HG03175 (cell line): ENCODE measurements at regions not wholly inside any gene's neighbourhood (a gene's known extent, or its start where the extent isn't known, plus 50 kb on each side); places are given as distances from the start of the nearest gene placed in this dataset.

Source experiments
- ATAC-seq: cut with Tn5 transposase; IDR thresholded peaks from one replicate; pipeline ENCODE4 v1.9.1; 2021; ENCODE audit warnings: mild to moderate bottlenecking, moderate library complexity; ENCODE audit not compliant: unreplicated experiment

DNA sequence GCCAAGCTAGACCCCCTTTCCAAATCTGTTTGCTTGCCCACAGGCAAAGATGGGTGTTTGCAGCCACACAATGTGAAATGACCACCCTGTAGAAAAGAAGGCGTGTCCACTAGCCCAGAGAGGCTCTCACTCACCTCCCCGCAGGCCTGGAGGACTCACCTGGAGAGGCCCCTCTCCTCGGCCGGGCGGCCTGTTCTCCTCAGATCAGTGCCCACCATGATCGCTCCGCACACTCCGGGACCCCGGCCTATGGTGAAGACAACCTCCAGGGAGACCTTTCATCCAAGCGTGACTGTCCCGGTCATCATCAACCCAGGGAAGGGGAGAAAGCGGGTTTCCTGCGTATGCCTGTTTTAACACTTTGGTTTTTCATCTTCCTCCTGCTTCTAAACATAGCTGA is 328.7 kb upstream of the SALL3 start:
- ATAC-seq = no peak

DNA sequence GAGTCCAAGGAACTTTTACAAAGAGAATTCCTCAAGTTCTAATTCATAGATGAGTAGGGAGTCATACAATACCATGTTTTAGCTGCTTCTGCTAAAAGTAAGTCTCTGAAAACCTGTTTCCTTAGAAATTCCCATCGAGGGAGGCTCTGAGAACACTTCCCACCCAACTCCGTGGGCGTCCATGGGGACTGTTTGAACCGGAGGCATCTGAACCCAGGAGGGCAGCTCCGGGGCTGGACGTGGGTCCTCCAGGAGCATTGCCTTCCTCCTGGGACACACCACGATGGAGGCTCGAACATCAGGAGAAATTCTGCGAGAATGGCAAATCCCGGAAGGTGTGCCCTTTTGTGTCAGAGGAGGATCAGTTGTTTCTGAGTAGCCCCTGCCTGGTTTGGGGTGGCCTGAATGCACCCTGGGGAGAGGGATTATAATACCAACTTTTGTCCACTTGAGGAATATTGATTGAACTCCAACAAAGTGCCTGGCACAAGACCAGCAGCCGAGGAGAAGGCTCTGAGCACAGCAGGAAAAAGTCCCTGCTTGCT is 327.5 kb upstream of the SALL3 start:
- no peak for ATAC-seq

DNA sequence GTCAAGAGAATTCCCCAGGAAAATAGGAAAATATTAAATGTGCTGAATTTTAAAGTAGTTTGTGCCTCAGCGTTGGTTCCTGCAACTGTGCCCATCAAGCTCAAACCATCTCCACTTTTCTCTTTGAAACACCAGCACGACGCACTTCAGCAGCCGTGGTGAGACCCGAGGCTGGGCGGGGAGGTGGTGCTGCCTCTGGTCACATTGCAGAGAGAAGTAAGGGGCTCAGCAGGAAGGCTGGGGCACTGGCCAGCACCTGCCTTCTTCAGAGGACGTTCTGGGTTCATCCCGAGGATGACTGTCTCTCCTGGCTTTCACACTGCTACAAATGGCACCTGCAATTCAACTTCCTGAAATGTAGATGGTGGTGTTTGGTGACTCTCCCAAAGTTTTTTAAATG is 323.7 kb upstream of the SALL3 start:
- ATAC-seq = no peak

DNA sequence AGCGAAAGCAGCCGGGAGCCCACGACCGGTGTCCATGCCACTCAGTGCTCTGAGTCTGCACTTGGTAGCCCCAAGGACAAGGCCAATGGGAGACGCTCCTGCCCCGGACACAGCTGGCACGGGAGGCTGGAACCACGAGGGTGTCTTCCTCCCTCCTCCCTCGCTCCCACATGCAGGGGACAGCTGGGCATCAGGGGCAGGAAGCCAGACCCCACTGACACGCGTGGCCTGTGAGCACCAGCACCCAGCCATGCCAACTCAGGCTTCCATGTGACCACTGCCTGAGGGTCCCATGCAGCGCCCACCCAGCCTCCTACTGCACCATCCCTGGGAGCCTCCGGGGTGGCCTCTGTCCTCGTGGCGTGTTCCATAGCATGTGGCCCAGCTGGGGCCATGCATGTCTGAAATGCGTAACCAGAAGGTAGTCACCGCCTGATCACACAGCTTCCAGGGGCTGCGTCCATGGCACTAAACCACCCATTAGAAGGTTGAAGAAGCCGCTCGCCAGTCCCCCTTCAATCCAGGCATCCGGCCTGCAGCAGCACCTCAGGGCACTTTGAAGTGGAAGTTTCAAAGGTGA is 323.2 kb upstream of the SALL3 start:
- ATAC-seq = no peak

DNA sequence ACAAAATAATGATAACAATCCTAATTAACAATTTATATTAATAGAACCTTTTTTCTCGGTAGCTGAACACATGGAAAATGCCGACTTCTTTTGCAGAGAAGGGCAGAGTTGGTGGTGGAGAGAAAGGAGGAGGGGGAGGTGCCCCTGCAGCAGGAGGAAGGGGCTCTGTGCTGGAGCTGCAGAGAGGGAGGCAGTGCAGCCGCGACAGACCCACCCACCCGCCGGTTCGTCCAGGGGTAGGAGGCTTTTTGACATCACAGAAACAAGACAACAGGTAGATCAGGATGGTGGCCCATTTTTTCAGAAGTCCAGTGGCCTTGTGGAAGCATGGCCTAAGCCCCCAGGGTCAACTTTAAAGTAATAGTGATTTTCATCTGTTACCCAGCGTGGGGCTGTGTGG is 321.1 kb upstream of the SALL3 start:
- no peak for ATAC-seq

DNA sequence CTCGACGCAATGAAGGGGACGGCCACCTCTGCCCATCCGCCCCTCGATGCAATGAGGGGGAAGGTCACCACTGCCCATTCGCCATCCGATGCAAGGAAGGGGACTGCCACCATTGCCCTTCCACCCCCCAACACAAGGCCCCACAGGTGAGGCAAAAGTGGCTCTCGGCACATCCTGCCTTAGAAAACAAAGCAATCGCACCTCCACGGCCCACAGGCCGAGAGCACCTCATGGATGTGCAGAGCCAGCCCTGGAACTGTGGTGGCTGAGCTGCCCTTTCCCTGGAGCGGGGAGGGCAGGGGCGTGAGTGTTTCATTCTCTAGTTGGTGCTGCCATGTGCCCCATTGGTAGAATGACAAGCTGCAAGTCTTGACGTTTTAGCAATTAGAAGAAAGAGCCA is 320.6 kb upstream of the SALL3 start:
- ATAC-seq = no peak

DNA sequence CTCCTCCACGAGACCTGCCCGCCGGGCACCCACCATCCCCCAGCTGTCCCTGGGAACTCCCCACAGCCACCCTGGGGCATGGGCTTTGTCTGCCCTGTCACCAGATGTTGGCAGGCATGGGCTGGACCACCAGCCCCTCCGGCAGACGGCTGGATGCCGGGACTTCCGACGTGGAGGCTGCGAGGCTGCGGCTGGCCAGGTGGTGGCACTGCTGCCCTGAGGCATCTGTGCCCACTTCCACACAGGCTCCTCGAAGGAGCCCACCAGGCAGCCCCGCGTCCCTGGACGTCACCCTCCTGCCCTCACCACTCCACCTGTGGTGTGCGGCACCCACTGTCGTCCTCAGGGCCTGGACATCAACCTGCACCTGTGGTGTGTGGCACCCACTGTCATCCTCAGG is 319.9 kb upstream of the SALL3 start:
- ATAC-seq = no peak

DNA sequence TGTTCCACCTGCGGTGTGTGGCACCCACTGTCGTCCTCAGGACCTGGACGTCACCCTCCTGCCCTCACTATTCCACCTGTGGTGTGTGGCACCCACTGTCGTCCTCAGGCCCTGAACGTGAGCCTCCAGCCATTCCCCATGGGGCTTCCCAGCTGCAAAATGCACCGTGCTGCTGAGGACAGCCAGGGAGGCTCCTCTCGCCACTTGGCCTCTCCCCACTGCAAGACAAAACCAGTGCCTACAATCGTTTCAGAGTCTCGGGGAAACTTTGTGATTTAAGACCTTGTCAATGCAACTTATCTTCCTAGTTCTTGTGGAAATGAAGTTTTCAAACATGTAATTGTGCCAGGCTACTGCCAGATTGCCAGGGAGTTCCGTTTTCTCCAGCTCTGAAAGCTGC is 319.3 kb upstream of the SALL3 start:
- no peak for ATAC-seq

DNA sequence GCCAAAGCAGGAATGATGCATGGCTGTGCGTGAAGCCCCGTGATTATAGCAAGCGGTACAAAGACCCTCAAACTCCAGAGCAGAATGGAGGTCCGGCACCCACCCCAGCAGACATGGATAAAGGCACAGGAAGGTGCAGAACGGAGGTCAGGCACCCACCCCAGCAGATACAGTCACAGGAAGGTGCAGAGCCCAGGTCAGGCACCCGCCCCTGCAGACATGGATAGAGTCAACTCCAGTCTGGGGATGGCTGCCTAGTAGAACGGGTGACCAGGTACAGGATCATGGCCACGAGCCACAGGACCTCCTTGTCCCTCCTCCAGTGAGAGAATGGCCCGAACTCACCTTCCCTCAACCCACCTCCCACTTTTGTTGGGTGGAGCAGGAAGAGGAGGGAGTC is 318.3 kb upstream of the SALL3 start:
- ATAC-seq = no peak

DNA sequence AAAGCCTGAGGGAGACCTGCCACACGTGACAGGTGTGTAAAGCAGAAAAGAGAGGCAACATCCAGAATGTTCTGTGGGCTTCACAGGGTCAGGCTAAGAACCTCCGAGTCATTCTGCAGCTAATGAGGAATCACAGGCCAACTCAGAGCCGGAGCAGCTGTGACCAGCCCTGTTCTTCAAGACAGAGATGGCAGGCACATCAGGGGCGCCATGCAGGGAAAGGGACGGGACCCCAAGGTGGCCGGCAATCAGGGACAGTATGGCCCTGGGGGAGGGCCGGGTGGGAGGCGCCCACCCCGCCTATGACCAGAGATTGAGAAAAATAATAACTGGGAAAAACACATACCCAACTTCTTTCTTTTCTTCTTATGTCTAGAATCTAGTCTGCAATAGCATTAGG is 316.7 kb upstream of the SALL3 start:
- ATAC-seq = no peak

DNA sequence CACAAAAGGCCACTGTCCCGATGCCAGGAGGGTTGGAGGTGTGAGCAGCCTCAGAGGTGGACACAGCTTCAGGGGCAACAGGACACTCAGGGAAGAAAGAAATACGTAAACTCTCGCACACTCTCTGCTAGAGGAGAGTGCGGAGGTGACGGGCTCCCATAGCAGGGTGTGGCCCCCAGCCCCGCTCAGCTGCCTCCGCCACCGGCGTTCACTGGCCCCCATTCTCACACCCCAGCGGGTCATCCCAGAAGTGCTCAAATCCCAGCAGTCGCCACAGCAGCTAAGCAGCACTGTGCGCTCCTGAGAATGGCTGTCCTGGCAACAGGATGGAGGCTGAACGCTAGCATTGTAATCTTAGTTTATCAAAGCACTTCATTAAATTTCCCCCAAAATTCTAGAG is 315.6 kb upstream of the SALL3 start:
- no peak for ATAC-seq

DNA sequence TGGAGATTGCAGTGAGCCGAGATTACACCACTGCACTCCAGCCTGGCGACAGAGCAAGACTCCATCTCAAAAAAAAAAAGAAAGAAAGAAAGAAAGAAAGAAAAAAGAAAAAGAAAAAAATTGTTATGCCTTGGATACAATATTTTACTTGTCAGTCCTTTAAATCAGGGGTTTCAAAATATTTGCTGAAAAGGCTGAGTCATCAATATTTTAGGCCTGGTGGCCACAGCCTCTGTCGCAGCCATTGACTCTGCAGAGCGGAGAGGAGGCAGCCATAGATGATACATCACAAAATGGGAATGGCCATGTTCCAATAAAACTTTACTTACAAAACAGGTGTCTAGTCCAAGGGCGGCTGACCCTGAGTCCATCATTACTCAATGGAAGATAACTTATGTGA is 314.8 kb upstream of the SALL3 start:
- ATAC-seq = no peak

DNA sequence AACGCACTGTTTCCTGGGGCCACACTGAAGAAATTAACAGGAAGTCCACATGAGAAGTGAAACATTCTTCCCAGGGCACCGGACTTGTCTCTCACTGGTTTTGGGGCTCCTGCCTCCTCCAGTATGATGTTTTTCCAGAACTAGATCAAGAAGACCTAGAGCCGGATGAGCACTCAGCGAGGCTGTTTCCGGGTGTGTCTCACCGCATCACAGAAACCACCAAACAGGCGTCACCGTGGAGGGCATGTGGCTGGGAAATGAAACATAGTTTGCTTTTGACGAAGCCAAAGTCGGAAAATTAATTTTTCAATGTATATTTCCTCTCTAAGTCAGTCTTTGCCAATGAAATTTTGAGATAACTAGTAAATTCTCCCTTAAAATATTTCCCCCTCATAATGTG is 314.0 kb upstream of the SALL3 start:
- ATAC-seq = no peak

DNA sequence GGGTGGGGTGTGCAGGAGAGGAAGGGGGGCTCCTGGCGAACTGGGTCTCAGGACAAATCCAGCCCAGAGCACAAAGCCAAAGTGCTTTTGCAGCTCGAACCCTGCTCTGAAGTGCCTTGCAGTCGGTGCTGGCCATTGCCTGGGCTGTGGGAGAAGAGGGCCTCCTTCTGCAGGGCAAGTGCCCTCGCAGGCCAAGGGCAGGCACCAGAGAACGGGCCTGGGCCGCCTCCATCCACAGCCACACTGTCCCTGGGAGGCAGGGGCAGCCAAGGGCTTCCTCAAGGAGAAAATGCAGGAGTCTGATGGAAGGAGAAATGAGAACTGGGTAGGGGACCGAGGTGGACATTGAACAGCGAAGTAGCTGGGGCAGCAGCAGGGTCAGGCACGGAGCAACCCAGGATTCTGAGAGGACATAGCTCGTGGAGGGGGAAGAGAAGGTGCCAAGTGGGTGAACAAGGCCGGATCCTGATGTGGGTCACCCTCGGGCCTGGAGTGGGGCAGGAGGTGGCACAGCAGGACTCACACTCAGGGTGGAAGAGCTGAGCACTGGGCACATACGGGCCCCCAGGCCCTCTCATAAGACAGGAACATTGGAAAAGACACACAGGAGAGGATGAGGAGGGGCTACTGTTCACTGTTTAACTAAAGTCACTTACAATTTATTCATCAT is 312.8 kb upstream of the SALL3 start:
- no peak for ATAC-seq

DNA sequence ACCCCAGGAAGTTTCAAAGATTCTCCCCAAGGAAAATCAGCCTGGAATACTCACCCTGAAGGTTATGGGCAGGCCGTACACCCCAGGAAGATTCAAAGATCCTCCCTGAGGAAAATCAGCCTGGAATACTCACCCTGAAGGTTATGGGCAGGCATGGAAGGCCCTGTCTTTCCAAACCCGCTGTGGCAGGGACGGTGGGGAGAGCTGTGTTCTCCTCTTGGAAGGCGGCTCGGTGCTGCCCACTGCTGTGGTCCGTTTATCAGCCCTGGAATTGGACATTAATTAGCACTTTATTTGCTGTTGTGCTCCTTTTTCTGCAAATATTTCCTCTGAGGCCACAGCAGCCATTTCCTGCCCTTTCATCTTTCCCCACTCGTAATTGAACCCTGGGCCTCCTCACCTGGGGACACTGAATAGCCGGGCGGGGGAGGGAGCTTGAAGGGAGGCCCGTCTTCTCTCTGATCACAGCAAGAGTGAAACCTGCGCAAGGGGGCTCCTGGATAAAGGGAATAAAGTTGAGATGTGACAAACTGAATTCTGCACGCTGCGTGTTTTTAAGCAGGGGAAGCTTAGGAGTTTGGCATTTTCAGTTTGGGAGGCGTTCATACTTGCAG is 308.7 kb upstream of the SALL3 start:
- no peak for ATAC-seq

DNA sequence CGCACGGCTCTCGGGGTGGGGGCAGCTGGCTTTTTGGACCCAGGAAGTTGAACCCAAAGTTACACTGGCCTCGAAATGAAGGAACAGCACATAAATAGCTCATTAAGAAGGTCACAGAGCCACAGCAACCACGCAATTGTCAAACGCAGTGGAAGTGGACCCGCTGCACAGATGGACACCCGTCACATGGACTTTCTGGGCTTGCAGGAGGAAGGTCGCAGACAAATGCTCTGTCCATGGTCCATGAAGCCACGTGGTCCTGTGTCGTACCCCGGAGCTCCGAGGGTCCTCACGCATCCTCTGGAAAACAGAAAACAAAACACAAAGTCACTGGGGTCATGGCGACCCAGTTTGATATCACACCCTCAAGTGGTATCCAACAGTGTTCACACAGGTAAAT is 308.1 kb upstream of the SALL3 start:
- ATAC-seq = no peak

DNA sequence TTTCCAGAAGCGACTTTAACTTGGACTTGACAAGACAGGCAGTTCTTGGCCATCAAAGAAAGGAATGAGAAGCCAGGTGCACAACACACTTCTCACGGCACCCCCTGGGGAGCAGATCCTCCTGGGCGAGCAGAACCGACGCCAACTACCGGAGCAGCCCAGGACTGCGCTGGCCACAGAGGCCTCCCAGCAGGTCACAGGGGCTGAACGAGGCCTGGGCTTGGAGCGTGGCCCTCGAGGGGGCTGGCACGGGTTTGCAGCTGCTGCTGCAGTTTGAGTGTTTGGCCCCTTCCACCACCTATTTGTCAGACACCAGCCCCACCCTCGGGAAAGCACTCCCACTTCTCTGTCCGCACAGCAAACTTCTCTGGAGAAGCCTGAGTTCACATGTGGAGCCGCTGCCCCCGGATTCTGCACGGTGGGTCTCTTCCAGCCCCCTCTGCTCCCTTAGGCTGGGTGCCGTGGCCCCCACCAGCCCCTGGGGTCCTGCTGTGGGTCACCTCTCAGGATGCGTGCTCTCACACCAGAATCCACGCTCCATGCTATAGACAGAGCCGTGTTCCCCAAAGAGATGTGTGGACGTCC is 306.7 kb upstream of the SALL3 start:
- ATAC-seq = no peak

DNA sequence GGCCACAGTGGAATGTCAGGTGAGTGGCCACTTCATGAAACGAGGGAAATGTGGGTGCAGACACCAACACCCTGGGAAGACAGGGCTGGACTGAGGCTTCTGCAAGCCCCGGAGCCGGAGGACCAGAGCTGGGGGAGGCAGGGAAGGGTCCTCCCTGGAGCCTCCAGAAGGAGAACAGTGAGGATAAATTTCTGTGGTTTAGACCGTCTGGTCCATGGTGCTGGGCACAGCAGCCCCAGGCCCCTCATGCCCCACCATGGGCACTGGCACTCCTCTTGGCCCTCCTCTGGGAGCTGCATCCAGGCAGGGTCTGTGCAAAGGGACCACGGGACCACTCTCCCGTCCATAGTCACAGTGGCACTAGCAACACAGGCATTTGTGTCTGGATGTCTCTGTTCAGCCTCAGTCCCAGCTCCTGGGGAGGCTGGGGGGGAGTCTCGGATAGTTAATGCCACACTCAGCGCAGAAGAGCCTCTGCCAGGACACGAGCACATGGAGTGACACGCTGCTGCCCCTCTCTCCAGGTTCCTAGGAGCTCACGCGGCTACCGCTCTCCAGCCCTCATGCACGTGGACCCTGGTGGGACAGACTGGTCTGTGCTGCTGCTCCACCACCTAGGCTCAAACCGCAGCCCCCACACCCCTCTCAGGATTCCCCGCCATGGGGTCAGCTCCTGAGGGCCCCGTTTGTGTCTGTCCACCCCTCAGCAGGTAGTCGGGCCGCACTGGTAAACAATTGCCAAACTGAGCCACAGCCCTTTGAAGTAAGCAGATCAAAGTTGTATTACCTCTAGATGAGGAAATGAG is 305.9 kb upstream of the SALL3 start:
- no peak for ATAC-seq

DNA sequence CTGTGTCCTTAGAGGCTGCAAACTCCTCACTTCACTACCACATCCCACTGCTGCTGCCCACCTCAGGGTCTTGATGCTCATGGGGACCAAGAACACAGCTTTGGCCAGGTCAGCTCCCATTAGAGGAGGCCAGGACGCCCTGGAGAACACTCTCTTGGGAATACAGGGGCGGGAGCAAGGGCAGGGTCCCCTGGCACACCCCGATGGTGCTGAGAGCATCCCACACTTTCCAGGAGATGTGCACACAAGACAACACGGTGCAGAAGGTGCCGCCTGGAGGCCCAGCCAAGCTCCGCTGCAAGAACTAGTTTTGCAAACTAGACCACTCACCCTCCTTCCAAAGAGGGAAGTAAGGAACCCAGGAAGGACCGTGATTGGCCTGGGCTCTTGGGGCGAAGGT is 304.4 kb upstream of the SALL3 start:
- no peak for ATAC-seq

DNA sequence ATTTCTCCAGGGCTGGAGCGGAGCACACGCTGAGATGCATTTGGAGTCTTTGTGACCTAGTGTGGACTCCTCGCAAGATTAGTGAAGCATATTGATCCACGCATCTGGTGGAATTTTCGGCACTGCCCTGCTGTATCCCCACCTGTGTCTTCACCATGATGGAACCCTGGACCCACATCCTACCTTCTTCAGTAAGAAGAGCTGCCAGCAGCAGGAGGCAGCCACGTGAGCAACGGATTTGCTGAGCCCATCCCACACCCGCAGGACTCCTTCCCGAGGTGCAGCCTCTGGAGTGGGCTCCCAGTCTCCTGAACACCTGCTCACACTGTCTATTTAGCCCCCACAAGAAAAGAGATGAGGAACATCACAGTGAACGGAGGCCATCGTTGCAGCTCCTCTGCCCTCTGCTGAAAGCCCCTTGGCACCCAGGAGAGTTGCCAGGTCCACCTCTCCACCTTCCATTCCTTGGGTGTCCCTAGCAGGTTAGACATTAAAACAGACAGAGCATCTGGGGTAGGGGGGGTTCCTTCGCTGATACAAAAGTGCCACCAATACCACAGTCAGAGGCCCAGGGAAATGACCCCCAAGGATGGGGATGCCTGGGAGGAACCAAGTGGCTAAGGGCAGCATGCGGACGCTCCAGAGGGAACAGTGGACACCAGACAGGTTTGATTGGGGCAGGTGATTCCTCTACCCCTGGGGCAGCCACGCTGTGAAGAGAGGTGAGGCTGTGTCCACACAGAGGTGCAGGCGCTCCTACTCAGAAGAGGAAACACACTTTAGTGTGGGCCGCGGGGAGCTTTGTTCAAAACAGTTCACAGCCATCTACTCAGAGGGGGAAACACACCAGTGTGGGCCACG is 302.8 kb upstream of the SALL3 start:
- no peak for ATAC-seq
